ENCODE measurements at regions not wholly inside any gene's neighbourhood (a gene's known extent, or its start where the extent isn't known, plus 50 kb on each side); places are given as distances from the start of the nearest gene placed in this dataset.
"Not testable (repeated sequence)": the region's sequence is repeated elsewhere in the genome, so short reads cannot be mapped to it uniquely, and the experiment has no call there.

DNA sequence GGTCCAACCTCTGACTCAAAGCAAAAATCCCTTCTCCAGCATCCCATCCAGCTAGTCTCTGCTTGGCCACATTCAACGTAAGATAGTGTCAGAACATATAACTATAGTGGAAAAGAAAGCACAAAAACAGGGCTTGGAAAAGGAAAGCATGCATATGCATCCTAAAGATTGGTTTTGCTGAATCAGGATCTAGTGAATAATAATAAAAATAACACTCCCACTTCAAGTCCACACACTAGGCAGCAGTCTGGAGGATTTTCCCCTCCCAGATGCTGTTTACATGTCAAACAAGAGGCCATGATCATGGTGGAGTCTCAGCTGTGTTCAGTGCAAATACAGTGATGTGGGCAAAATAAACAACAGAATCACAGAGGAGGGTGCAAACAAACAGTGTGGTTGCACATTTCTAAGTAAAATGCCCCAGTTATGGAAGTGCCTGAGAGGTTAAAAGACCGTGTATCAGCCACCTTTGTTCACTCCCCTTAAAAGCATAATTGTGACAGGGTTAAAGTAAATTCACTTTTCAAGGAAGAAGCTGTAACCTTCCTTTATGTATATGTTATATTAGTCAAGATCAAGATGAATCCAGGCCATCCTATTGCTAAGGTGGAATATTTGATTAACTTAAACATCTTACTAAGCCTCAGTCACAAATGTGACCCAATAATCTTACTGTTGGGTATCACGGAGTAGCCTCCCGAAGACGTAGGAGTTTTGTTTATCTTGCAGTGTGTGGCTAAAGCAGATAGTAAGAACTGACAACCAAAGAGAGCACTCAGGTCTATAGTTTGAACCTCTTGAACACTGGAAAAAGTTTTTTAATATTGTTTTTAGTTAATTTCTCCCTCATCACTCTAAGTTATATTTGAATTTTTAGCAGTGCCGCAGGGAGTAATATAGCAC is 424.5 kb downstream of the SOX2 start:
- no peak for DNase-seq (ENCODE audit: low read depth)

DNA sequence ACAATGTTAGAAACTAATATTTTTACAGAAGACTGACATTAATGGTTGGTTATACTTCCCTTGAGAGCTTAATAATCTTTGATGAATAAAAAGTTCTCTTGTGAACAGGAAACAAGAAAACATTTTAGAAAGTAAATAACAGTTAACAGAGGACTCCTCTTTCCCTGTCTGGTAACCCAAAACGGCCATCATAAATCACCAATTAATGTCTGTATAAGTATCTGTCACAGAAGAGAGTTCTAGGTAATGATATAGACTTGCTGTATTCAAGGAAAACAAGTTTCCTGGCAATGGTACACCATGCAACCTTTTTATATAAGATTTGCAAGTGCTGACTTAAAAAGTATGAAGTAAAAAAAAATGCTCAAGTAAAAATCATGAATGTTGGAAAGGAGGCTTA is 426.7 kb downstream of the SOX2 start:
- no peak for DNase-seq (ENCODE audit: low read depth)

DNA sequence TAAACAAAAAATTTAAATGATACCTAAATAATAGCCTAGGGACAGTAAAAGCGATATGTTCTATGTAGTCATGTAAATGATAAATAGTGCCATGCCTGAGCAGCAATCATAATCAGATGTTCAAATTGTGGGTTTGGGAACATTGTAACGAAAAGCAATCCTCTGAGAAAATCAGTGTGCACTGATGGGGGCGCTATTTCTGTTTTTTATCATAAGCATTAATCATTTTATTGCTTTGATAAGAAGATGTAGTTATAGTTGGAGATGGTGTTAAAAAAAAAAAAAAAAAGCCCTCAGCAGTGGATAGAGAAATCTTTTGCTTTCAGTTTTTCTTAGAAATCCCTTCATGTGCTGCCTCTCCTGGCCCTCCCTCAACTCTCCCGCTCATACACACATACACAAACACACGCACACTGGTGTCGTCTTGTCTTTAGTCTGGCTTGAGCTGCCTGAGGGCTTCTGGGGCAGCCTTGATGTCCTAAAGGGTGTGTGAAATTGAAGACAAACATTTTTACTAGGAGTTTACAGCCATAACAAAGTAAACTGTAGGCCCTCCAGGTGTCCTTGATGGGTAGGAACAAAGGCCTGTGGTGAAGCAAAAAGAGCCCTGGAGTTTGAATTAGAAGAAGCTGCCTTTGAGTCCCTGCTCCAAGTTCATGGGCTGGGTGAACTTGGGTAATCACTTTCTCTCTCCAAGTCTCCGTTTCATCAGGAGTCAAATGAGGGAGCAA is 428.1 kb downstream of the SOX2 start:
- no peak for DNase-seq (ENCODE audit: low read depth)

DNA sequence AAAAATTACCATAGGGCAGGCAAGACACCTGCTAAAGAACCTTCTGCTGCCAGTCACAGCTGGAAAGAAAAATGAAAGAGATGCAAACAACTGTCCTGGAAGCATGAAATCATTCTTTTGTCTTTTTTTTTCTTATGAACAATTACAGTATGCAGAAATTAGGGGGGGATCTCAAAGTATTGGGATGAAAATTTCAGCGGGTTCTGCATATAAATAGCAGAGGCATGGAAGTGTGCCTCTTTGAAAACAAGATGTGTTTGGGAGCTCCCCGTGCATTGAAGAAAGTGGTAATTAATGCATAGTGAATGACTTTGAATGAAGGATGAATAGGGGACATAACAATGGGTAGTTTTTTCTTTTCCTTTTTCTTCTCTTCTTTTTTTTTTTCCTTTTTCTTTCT is 431.2 kb downstream of the SOX2 start:
- no peak for DNase-seq (ENCODE audit: low read depth)

DNA sequence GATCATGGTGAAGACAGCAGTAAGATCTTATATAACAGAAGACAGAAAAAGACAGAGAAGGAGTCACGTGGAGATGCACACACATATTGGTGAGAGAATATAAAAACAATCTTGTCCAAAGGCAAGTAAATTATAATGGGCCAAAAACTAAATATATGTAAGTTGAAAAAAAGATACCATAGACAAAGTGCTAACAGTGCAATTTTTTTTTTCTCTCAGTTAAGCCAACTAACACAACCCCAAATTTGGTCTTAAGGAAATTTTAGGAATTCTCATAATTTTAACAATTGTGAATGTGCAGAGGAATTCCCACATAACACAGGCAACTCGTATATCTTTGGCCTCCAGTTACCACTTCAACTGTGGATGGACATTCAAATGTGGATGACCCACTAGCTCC is 432.2 kb downstream of the SOX2 start:
- no peak for DNase-seq (ENCODE audit: low read depth)

DNA sequence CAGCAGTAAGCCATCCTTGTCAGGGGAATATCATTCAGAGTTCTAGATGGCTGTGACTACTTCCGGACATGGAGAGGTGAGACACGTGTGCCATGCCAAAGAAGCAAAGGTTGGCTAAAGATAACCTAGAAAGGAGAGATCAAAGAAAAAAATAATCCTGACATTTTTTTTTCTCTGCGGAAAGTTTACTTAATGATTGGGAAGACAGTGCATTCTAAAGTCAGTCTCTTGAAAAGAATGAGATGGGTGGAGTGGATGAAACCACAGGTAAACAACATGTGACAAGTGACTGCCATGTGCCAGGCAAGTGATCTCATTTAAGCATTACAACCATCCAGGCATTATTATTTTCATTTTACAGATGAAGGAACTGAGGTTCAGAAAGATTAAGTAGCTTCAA is 436.6 kb downstream of the SOX2 start:
- no peak for DNase-seq (ENCODE audit: low read depth)

DNA sequence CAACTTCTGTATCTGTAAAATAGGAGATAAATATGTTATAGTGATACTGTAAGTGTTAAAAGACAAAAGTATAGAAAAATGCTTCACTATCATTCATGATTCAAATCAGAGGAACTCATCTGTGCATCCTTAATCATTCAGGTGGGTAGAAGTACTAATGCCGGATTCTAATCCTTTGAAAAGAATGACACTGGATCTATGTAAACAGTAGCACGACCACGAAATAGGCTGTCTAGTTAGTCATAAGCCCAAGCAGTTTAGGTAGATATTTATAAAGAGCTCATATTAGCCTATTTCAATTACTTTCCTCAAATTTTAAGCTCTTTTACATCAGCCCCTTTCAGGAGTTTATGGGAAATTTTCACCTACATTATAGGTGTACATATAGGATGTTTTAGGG is 437.9 kb downstream of the SOX2 start:
- DNase-seq (ENCODE audit: low read depth): no peak

DNA sequence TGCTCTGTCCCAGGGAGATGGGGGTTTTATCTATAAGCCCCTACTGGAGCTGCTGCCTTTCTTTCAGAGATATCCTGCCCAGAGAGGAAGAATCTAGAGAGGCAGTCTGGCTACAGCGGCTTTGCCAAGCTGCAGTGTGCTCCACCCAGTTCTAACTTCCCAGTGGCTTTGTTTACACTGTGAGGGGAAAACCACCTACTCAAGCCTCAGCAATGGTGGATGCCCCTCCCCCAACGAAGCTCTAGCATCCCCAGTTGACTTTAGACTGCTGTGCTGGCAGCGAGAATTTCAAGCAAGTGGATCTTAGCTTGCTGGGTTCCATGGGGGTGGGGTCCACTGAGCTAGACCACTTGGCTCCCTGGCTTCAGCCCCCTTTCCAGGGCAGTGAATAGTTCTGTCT is 444.6 kb downstream of the SOX2 start:
- not testable (repeated sequence) for DNase-seq (ENCODE audit: low read depth)

DNA sequence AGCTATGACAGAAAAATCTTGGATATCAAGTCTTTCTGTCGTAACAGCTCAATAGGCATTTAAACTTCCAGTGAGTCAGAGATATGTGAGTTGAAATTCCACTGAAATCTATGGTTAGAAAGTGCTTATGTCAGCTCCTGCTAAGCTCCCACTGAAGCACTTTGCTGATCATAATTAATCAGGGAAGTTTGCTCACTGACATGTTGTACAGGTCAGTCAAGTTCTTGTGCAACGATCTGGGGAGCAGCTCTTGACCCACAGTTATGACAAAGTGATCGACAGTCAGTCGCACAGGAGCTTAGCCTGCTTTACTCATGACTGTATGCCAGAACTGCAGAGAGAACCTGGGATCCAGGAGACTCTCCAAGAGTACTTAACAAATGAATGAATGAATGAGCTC is 453.5 kb downstream of the SOX2 start:
- no peak for DNase-seq (ENCODE audit: low read depth)

DNA sequence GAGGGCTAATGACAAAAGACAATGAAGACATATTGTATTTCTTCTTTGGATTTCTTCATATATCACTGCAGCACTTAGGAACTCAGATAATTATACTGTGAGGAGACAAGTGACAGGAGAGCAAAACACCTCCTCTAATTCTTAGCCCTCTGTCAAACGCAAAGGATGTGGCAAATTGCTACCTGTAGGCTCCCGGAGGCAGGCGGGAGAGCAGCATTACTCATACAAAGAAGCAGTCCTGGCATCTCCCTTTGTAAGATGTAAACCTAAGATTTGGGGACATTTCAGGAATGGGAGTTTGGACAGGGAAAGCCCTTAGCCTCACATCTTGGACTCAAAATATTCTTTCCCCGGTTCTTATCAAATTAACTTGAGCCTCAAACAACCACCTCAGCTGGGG is 460.8 kb downstream of the SOX2 start:
- DNase-seq (ENCODE audit: low read depth): no peak

DNA sequence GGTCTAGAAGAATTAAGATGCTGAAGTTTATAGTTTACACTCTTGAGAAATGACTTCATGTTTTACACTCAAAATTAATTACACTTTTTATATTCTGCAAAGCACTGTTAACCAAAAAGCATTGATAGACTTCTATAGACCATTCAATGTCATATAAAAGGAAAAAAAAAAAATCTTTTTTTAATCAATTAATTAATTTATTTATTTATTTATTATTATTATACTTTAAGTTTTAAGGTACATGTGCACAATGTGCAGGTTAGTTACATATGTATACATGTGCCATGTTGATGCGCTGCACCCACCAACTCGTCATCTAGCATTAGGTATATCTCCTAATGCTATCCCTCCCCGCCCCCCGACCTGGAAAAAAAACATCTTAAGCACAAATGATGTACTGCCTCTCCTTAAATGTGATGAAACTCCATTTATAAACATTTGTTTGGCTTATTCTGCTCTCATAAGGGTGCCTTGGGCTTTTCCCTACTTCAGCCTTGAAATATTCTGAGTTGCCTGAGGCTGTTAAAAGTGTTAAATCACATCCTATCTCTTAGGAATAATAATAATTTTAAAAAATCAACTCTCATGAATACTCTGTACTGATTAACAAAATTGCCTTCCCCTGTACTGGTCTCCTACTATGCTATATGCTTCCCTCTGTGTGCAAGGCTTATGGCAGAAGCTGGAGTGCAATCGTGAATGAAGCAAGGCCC is 466.9 kb downstream of the SOX2 start:
- DNase-seq (ENCODE audit: low read depth): no peak

DNA sequence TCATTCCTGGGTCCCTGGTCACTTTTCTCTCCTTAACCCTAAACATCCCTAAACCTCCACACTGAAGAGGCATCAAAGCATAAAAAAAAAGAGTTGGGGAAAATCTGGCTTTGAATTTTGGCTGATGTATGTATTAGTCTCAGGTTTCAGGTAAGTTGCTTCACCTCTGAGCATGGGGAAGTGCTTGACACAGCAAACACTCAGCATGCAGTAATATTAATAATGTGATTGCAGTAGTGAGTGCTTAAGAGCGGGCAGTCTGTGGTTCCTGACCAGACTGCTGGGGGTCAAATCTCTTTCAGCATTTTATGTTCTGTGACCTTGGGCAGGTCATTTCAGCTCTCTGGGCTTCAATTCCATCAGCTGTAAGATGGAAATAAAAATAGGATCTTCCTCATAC is 467.9 kb downstream of the SOX2 start:
- no peak for DNase-seq (ENCODE audit: low read depth)

DNA sequence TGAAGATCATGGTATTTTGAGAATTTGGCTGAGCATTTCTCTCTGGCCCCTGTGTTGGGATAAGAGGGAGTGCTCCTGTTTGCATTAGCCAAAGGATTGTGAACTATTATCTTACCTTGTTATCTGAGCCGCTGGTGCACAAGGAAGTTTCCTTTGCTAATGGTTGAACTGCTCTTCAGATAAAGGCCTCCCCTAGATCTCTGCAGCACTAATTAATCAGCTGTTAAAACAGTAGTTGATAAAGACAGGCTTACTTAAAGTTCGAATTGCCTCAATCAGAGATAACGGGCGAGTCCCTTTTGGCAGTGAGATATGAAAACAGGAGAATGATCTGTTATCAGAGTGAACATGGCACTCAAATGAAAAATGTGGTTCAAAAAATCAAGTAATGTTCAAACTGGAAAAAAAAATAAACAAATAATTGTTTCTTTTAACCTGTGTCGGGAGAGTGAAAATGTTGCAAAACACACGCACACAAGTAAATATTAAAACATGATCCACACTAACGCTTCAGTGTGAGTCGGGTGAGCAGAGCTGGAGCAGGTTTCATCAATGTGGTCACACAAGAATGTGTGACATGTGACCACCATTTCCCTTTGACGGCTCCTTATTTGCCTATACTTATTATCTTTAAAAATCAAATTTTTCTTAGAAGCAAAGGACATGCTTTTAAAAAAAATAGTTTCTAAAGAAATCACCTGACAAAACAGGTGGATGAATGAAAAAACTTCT is 469.1 kb downstream of the SOX2 start:
- DNase-seq (ENCODE audit: low read depth): no peak

DNA sequence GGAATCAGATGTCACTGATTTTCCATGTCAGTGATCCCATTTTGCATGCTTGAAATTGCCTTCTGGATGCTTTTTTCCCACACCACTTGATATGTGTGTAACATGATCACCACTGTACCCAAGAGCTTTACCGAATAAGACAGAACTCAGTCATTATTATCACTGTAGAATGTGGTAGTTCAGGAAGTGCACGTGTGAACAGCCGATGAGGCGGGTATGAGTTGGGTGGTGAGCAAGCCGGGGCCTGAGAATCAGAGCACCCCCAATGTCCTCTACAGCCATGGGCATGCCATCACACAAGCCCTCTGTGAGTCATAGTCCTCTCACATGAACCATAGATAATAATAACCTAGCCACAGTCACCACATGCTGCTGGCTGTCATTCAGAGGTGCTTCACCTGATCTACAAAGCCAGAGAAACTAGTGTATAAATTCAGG is 470.8 kb downstream of the SOX2 start:
- DNase-seq (ENCODE audit: low read depth): no peak

DNA sequence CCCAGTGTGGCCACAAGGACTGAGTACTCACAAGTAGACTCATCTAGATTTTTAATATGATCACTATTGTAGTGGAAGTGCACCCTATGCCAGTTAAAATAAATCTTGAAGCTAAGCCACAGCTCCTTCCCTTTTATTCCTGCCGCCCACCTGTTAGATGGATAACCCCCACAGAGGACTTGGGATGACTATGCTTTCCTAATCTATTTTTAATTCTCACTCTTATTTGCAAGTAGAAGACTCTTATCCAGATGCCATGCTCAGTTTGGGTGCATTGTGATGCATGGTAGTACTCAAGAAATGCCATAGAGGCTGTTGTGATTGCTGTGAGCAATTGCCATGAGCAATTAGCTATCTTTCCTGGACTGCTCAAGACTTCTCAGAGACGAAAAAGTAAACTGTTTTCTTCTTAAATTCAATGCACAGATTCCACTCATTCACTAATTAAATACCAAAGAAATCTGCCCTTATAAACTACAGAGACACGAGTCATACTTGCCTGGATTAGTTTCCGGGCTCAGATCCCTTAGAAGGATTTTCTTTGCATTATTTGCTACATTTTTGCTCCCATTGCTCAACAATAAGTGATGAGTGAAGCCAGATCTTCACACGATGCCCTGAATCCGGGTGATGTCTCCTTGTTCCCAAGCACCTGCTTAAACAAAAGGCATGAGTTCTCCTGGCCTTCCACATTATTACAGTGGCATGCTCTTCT is 472.1 kb downstream of the SOX2 start:
- DNase-seq (ENCODE audit: low read depth): no peak

DNA sequence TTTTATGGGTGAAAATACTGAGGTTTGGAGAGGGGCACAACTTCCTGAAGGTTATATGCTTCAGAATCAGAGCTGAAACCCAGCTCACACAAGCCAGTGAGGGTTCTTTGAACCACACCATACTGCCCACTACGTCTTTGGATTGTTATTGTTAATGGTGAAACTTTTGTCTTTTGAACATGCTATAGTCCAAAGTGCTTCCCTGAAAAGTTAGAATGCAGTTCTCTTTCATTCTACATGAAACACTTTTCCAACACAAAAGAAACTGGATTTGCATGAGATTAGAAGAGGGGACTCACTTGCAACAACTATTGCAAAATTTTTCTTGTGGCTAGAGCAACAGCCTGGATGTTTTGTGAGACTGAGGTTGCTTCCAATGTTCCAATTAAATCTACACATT is 473.6 kb downstream of the SOX2 start:
- DNase-seq (ENCODE audit: low read depth): no peak

DNA sequence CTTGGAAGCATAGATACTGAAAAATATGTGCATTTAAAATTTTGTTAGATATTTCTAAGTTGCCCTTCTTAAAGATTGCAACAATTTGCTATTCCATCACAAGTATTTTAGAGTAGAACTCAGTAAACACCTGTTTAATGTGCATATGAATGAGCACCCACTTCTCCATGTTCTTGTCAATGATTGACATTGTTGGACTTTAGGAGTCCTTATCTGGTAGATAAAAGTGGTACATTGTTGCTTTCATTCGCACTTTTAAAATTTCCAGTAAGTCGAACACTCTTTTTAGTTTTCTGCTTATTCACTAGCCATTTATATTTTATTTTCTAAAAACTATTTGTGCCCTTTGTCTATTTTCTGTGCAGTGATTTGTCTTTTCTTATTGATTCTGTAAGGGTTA is 478.3 kb downstream of the SOX2 start:
- DNase-seq (ENCODE audit: low read depth): no peak

DNA sequence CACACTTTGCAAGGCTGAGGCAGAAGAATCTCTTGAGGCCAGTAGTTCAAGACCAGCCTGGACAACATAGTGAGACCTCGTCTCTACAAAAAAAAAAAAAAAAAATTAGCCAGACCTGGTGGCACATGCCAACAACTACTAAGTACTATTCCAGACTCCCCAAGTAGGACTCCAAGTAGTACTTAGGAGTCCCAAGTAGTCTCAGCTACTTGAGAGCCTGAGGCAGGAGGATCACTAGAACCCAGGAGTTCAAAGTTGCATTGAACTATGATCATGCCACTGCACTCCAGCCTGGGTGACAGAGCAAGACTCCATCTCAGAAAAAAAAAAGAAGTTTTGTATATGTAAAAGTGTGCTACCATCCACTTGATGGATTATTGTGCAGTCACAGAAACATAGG is 486.6 kb downstream of the SOX2 start:
- DNase-seq (ENCODE audit: low read depth): no peak

DNA sequence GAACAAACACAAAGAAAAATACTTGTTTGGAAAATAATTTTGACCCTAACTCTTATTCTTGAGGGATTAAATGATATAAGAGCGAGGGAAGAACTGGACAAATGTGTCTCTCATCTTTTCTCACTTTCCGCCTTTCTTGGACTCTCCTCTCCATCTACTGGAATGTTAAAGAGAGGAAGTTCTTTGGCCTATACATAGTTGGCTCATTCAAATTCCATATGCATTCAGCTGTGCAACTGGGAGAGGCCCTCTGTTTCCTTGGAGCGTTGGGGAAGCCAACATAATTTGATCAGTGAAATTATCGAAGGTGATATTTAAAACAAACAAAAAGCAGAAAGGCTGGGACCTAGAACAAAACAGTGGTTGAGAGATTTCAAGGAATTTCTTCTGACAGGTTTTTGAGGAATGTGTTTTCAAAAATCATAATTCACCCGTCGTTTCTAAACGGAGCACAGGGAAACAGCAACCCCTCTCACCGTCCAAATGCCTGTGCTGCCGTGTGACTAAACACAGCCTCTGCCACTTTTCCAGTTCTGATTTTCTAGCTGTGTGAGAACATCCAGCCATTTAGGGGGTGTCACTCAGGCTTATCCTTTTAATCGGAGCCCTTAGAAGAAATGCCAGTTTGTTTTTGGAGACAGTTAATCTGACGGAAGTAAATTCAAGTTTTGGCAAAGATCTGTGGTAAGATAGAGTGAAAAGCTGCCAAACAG is 489.9 kb downstream of the SOX2 start:
- no peak for DNase-seq (ENCODE audit: low read depth)

DNA sequence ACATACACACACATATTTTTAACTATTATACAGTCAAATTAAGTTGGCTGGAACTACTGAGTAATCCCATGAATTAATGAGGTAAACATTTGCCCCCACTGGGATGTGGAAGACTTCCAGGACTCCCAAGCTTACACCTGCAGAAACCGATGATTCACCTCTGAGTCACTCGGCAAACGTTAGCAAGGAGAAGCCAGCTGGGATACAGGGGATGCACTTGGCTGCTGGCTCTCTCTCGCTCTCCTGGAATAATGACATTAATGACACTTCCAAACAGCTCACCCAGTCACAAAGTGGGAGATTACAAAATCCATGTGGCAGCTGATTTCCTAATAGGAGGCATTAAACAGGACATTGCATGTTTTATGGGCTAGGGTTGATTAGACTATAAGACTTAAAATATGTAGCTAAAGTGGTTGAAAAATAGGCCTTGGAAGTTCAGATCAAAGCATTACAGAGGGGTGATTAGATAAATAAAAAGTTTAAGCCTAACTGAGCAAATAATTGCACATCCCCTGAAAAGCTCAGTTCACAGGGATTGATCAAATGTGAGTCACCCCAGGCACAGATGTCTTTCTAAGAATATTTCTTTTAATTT is 500.9 kb downstream of the SOX2 start:
- no peak for DNase-seq (ENCODE audit: low read depth)
